ENCODE measurements at regions not wholly inside any gene's neighbourhood (a gene's known extent, or its start where the extent isn't known, plus 50 kb on each side); places are given as distances from the start of the nearest gene placed in this dataset.

GRCh38 chr3:87147562-87147961, 79.5 kb upstream of the CHMP2B start:
- Histone ChIP-seq H3K36me3 (ENCODE audit: control insufficient read depth in 2 of 2, extremely low read depth in 1 of 2, insufficient read depth in 2 of 2, low read length in 2 of 2) (no peaks in the 10 kb centered on the region), H4K20me1 (ENCODE audit: control insufficient read depth, extremely low read depth, insufficient read depth, low read length) (no peaks in the 10 kb centered on the region), H3K9me3 (ENCODE audit: control insufficient read depth, low read depth, low read length) (no peaks in the 10 kb centered on the region), H2AFZ (ENCODE audit: control insufficient read depth, low read length) (no peak overlapping the region), H3K9ac (ENCODE audit: control insufficient read depth, extremely low read depth, insufficient read depth, low read length) (no peak overlapping the region), H3K27me3 (ENCODE audit: control insufficient read depth, extremely low read depth, insufficient read depth, low read length) (no peaks in the 10 kb centered on the region), H3K27ac (ENCODE audit: control insufficient read depth, insufficient read depth, low read length) (no peak overlapping the region), H3K79me2 (ENCODE audit: control insufficient read depth, insufficient read depth, low read length) (no peaks in the 10 kb centered on the region), H3K9me1 (ENCODE audit: control insufficient read depth, extremely low read depth, insufficient read depth, low read length) (no peaks in the 10 kb centered on the region), H3K4me3 (ENCODE audit: control insufficient read depth in 2 of 3, extremely low read depth in 1 of 3, insufficient read depth in 2 of 3, low read depth in 1 of 3, low read length in 3 of 3) (no peak overlapping the region), H3K4me1 (ENCODE audit: control insufficient read depth, extremely low read depth, insufficient read depth, low read length) (no peaks in the 10 kb centered on the region), H3K4me2 (ENCODE audit: control insufficient read depth, extremely low read depth, insufficient read depth, low read depth, low read length) (no peak overlapping the region)
- dilution Hi-C loops (cut with MboI; ENCODE audit: extremely low pct_ligation_motif_present, low sequenced_read_pairs): no loop called here
- TF ChIP-seq EZH2 (IDR thresholded peaks at IDR 0.05; ENCODE audit: low read length): no peak
- TF ChIP-seq CTCF (optimal IDR thresholded peaks at IDR 0.05 in 1 of 3, IDR thresholded peaks at IDR 0.05 in 1 of 3, conservative IDR thresholded peaks at IDR 0.05 in 1 of 3; ENCODE audit: extremely low read depth in 1 of 3, insufficient read depth in 2 of 3, low read length in 3 of 3): no peak
- no peak for DNase-seq (ENCODE audit: low read depth, low spot score)
- FAIRE-seq: no peak

- DNase-seq (ENCODE audit: low read depth, low spot score) (no peak), FAIRE-seq (no peak)
- Histone ChIP-seq H4K20me1 (ENCODE audit: control insufficient read depth, extremely low read depth, insufficient read depth, low read length) (no peaks in the 10 kb centered on the region), H3K9me3 (ENCODE audit: control insufficient read depth, low read depth, low read length) (no peaks in the 10 kb centered on the region), H3K27me3 (ENCODE audit: control insufficient read depth, extremely low read depth, insufficient read depth, low read length) (no peaks in the 10 kb centered on the region), H3K36me3 (ENCODE audit: control insufficient read depth in 2 of 2, extremely low read depth in 1 of 2, insufficient read depth in 2 of 2, low read length in 2 of 2) (no peaks in the 10 kb centered on the region), H2AFZ (ENCODE audit: control insufficient read depth, low read length) (no peak overlapping the region), H3K4me3 (ENCODE audit: control insufficient read depth in 2 of 3, extremely low read depth in 1 of 3, insufficient read depth in 2 of 3, low read depth in 1 of 3, low read length in 3 of 3) (no peak overlapping the region), H3K9me1 (ENCODE audit: control insufficient read depth, extremely low read depth, insufficient read depth, low read length) (no peaks in the 10 kb centered on the region), H3K9ac (ENCODE audit: control insufficient read depth, extremely low read depth, insufficient read depth, low read length) (no peak overlapping the region), H3K27ac (ENCODE audit: control insufficient read depth, insufficient read depth, low read length) (no peak overlapping the region), H3K79me2 (ENCODE audit: control insufficient read depth, insufficient read depth, low read length) (no peaks in the 10 kb centered on the region), H3K4me2 (ENCODE audit: control insufficient read depth, extremely low read depth, insufficient read depth, low read depth, low read length) (no peak overlapping the region), H3K4me1 (ENCODE audit: control insufficient read depth, extremely low read depth, insufficient read depth, low read length) (no peaks in the 10 kb centered on the region)
- dilution Hi-C loops (cut with MboI; ENCODE audit: extremely low pct_ligation_motif_present, low sequenced_read_pairs): no loop called here
- peak; percentile 47 to 58 (median 48) for TF ChIP-seq CTCF (optimal IDR thresholded peaks at IDR 0.05 in 1 of 3, IDR thresholded peaks at IDR 0.05 in 1 of 3, conservative IDR thresholded peaks at IDR 0.05 in 1 of 3; ENCODE audit: extremely low read depth in 1 of 3, insufficient read depth in 2 of 3, low read length in 3 of 3)
- TF ChIP-seq EZH2 (IDR thresholded peaks at IDR 0.05; ENCODE audit: low read length): no peak
Observed at GRCh38 chr3:87145553-87145952, 81.6 kb upstream of the CHMP2B start.
